PFSK-1 (cell line): ENCODE measurements at regions not wholly inside any gene's neighbourhood (a gene's known extent, or its start where the extent isn't known, plus 50 kb on each side); places are given as distances from the start of the nearest gene placed in this dataset.

ENCODE experiments used
- POLR2AphosphoS5 ChIP-seq: IDR thresholded peaks from 2 replicates; pipeline ENCODE4 v1.6.1; 2012; ENCODE audit warnings: low read depth, mild to moderate bottlenecking, control low read depth, low read length, moderate library complexity
- TAF1 ChIP-seq: IDR thresholded peaks from 2 replicates; pipeline ENCODE4 v1.6.1; 2012; ENCODE audit warnings: low read length, control low read depth, borderline replicate concordance; ENCODE audit not compliant: insufficient read depth
- TF ChIP-seq, protein P1 (sequence below), 2 experiments: IDR thresholded peaks; 2 replicates each; pipeline versions ENCODE4 v1.6.1 to v1.8.0; 2011 to 2012; ENCODE audit warnings: low read depth in 2 of 2, low read length in 2 of 2, control low read depth in 1 of 2, inconsistent platforms in 1 of 2, mild to moderate bottlenecking in 1 of 2, moderate library complexity in 1 of 2; ENCODE audit not compliant: insufficient read depth in 1 of 2

DNA sequence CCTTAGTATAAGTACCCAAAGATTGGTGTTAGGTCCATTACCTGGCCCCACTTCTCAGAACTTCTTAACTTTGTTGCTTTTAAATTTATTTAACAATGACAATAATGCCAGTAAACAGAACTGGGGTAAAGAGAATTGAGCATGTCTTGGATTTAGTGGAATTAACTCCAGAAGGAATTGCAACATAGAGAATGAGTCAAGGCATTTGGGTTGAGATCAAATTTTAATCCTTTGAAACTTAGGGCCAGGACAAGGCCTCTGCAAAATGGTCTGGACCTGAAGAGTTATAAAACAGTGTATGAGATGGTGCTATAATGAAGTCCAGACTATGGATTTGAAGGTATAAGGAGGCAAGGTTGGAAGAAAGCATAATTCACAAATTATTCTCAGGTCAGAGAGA, 1030.4 kb downstream of the SLITRK5 start:
- TF ChIP-seq POLR2AphosphoS5 (no peak), TAF1 (no peak)
- TF ChIP-seq, protein P1, sequence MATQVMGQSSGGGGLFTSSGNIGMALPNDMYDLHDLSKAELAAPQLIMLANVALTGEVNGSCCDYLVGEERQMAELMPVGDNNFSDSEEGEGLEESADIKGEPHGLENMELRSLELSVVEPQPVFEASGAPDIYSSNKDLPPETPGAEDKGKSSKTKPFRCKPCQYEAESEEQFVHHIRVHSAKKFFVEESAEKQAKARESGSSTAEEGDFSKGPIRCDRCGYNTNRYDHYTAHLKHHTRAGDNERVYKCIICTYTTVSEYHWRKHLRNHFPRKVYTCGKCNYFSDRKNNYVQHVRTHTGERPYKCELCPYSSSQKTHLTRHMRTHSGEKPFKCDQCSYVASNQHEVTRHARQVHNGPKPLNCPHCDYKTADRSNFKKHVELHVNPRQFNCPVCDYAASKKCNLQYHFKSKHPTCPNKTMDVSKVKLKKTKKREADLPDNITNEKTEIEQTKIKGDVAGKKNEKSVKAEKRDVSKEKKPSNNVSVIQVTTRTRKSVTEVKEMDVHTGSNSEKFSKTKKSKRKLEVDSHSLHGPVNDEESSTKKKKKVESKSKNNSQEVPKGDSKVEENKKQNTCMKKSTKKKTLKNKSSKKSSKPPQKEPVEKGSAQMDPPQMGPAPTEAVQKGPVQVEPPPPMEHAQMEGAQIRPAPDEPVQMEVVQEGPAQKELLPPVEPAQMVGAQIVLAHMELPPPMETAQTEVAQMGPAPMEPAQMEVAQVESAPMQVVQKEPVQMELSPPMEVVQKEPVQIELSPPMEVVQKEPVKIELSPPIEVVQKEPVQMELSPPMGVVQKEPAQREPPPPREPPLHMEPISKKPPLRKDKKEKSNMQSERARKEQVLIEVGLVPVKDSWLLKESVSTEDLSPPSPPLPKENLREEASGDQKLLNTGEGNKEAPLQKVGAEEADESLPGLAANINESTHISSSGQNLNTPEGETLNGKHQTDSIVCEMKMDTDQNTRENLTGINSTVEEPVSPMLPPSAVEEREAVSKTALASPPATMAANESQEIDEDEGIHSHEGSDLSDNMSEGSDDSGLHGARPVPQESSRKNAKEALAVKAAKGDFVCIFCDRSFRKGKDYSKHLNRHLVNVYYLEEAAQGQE (IDR thresholded peaks at IDR 0.05; ENCODE audit: insufficient read depth in 1 of 2, low read depth in 2 of 2, low read length in 2 of 2): no peak
